HG03558 (cell line): ENCODE measurements at regions not wholly inside any gene's neighbourhood (a gene's known extent, or its start where the extent isn't known, plus 50 kb on each side); places are given as distances from the start of the nearest gene placed in this dataset.
A peak's percentile ranks its signal among the peaks of the same experiment; 100 is the strongest.
"Not testable (repeated sequence)": the region's sequence is repeated elsewhere in the genome, so short reads cannot be mapped to it uniquely, and the experiment has no call there.

Experiments
- ATAC-seq: cut with Tn5 transposase; IDR thresholded peaks from one replicate; pipeline ENCODE4 v1.9.1; 2021; ENCODE audit warnings: moderate number of reproducible peaks; ENCODE audit not compliant: unreplicated experiment; ENCODE audit errors: extremely low read depth

DNA sequence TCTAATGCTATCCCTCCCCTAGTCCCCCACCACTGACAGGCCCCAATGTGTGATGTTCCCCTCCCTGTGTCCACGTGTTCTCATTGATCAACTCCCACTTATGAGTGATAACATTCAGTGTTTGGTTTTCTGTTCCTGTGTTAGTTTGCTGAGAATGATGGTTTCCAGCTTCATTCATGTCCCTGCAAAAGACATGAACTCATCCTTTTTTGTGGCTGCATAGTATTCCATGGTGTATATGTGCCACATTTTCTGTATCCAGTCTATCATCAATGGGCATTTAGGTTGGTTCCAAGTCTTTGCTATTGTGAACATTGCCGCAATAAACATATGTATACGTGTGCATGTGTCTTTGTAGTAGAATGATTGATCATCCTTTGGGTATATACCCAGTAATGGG, 153.1 kb downstream of the OR13H1 start:
- not testable (repeated sequence) for ATAC-seq

DNA sequence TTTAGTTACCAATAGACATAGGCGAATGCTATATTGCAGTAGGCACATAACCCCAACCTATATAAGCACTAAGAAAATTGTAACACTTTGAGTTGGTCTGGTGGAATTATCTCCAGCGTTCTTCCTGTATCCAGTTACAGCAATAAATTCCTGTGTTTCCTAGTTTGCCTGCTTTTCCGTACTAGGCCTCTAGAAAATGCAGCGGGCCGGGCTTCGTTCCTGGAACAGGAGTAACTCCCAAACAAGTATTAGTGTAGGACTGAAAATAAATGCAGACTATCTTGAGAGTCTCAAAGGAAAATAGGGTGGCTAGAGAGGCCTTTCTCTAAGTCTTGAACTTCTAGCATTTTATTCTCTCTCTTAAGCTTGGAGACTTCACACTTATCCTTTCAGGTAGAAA, 159.8 kb downstream of the OR13H1 start:
- no peak for ATAC-seq

DNA sequence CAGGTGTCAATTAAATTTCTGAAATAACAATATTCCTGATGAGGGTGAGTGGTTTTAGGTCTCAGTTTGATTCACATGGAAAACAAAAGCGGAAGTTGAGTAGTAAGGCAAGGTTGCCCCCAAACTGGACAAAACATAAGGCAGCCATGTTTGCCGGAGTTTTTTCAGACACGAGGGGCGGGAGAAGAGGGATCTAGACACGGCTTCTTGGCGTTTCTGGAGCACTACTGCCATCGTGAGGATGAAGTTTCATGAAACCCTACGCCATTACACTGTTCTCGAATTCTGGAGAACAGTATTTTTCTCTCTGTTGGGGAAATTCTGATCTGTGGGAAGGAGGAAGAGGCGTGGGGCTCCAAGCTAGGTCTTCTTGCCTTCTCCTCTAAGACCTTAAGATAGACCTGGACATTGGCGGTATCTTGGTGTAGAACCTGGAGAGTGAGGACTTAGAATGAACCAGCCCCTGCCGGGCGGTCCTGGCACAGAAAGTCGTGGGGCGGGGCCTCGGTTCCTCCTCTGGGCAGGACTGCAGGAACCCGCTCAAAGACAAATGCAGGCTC, 160.3 kb downstream of the OR13H1 start:
- peak; percentile 31 for ATAC-seq

DNA sequence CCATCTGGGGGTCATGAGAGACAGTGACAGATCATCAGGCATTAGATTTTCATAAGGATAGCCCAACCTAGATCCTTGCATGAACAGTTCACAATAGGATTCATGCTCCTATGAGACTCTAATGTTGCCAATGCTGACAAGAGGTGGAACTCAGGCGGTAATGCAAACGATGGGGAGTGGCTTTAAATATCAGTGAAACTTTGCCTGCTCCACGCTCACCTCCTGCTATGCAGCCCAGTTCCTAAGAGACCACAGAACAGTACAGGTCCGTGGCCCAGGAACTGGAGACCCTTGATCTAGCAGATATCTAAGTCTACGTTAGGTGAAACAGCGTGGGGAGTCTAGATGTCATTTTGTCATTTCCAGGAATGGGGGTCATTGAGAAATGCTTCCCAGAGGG, 165.7 kb downstream of the OR13H1 start:
- ATAC-seq = no peak

DNA sequence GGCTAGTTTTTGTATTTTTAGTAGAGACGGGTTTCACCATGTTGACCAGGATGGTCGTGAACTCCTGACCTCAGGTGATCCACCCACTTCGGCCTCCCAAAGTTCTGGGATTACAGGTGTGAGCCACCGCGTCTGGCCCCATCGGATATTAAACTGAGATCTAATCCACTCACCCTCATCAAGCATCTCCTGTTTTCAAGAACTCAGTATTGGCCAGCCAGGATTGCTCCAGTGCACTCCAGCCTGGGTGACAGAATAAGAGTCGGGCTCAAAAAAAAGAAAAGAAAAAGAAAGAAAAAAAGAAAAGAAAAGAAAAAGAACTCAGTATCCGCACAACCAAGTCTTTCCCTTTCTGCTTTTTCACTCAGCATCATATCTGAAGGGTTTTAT, 167.6 kb downstream of the OR13H1 start:
- ATAC-seq = no peak

DNA sequence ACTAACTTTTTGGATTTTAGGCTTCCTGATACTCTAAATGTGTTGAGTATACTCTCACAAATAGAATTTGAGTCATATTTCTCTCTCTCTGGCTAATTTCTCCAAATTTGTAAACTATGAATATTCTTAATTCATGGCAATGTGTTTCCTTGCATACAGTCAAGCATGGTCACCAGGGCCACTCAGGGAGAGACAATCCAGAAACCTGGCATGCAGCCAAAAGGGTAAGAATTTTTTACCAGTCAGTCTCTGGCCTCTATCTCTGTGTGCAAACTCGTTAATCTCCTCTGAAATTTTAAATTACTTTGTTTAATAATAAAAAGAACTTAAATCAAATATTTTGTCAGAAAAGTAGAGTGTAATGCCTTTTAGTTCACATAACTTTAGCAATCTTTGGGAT, 179.8 kb downstream of the OR13H1 start:
- ATAC-seq = no peak

DNA sequence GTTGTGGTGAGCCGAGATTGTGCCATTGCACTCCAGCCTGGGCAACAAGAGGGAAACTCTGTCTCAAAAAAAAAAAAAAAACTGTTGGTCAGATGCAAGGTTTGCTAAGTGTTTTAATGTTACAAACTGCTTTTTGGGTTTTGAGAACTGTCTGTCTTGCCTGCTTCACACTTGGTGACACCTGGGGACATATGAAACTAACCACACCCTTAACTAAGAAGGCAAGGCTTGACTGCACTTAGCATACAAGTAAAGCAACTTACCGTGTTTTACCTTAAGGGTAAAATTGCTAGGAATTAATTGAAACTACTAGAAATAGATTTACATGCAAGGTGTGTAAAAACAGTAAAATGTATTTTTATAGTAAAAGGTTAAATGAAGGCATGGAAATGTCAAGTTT, 180.4 kb downstream of the OR13H1 start:
- no peak for ATAC-seq

DNA sequence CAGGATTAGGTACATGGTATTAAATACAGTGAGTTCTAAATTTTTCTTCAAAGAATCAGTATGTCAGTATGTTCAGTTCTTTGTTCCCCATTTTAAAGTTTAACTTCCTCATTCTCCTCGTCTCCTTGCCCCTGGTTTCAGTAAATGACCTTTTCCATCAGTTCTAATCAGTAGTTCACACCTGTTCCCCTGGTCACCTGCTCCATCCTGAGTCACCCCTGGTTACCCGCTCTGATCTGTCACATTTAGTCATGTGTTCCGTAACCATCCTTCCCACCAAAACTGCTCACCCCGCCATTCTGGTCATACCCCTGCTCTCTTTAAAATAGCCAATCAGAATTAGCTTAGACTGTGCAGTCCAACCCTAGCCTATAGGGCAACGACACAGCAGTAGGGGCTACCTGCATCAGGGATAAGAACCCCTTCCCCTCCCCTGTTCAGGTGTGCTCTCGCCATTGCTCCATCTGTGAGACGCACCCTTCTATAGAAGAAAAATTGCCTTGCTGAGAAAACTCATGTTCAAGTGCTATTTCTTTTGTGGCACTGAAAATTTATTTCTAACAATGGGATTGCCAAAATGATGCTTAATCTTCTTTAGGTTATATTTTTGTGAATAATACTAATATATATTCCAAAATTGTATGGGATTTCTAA, 181.3 kb downstream of the OR13H1 start:
- no peak for ATAC-seq

DNA sequence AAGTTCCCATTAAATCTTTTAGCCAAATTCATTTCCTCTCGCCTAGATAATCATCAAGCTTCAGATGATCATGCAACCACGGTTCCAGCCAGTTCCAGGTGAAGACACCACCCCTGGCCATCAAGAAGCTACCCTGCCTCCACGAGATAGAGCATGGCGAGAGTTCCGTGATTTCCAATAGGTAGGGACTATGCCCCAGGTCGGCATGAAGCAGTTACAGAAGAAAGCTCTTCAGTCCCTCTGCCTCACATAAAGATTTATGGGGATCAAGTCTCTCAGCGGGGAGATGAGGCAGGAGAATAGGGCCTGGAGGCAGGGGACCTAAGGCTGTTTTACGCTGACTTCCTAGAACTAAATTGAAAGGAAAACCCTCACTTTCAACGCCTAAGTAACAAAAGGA, 183.9 kb downstream of the OR13H1 start:
- ATAC-seq = no peak

DNA sequence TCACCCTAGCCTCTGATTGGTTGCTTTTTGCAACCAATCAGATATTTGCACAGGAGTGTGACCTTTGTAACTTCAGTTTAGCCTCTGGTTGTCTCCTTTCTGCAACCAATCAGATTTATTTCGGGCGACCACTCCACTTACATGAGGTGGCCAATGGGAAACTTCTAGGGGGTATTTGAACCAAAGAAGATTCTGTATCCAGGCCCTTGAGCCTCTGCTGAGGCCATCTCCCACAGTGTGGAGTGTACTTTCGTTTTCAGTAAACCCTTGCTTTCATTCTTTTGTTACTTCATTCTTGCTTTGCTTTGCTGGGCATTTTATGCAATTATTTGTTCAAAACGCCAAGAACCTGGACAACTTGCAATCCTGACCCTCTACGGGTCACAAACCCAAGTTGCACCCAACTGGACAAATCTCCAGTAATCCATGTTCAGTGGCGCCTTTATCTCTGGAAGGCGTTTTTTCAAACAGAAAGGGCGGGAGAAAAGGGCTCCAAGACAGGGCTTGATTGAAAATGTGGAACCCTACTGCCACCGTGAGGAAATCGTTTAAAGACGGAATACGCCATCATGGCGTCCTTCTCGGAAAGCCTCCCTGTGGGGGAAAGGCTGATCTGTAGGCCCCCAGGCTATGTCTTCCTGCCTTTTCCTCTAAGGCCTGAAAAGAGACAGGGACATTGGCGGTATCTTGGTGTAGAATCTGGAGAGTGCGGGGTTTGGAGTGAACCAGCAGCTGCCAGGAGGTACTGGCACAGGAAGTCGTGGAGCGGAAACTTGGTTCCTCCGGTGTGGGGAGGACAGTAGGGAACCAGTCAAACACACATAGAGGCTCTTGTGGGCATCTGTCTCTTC, 184.6 kb downstream of the OR13H1 start:
- ATAC-seq = peak; percentile 63

DNA sequence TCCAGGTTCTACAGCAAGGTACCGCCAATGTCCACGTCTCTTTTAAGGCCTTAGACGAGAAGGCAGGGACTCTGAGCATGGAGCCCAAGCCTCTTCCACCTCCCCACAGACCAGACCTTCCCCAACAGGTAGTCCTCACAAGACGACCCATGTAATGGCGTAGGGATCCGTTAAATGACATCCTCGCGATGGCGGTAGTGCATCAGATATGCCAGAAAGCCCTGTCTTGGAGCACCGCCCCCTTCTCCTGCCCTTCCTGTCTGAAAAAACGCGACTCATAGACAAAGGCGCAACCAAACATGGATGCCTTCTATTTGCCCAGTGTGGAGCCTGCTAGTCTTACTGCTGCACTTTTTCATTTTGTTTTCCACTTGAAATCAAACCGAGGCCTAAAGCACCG, 185.4 kb downstream of the OR13H1 start:
- ATAC-seq = no peak

DNA sequence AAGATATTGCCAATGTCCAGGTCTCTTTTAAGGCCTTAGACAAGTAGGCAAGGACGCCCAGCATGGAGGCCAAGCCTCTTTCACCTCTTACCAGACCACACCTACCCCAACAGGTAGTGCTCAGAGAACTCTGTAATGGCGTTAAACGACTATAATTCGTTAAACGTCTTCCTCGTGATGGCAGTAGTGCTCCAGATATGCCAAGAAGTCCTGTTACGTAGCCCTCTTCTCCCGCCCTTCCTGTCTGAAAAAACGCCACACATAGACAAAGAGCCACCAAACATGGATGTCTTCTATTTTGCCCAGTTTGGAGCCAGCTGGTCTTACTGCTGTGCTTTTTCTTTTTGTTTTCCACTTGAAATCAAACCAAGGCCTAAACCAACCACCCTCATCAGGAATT, 190.7 kb downstream of the OR13H1 start:
- no peak for ATAC-seq

DNA sequence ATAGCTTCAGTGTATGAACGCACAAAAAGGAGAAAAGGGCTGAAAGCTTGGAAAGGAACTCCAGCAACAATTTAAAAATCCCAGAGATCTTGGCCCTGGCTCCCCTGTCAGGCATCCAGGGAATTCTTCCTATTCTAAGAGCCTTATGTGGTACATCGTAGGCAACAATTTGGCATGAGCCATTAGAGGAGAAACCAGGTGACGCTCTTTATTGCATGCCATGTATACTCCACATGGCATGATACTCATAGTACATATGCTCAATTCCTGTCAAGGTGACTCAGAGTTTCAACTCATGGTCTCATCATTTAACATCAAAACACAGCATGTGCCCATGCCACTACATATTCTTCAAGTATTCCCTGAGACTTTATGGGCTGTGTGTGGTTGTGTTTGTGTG, 191.3 kb downstream of the OR13H1 start:
- no peak for ATAC-seq

DNA sequence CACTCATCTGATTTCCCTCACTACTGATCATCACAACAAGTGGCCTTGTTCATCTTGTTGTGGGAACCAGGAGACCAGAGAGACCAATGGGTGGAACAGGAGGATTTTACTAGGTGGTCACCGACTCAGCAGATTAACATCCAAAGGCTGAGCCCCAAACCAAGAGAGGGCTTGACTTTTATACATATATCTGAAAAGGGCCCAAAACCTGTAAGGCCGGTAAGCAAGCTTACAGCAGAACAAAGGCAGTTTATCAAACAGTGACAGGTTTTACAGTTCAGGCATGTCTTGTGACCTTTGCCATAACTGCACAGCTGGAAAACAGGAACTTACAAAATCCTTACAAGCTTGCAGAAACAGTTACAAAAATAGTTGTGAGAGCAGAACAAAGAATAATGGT, 195.9 kb downstream of the OR13H1 start:
- no peak for ATAC-seq

DNA sequence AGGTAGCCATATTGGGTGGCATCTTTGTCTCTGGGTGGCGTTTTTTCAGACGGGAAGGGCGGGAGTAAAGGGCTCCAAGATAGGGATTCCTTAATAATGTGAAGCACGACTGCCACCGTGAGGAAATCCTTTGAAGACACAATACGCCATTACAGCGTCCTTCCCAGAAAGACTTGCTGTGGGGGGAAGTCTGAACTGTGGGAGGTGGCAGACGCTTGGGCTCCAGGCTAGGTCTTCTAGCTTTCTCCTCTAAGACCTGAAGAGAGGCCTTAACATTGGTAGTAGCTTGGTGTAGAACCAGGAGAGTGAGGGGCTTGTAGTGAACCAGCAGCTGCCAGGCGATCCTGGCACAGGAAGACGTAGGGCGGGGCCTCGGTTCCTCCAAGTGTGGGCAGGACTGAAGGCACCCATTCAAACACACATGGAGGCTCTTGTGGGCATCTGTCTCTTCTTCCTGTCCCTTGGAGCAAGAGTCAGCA, 197.3 kb downstream of the OR13H1 start:
- no peak for ATAC-seq

DNA sequence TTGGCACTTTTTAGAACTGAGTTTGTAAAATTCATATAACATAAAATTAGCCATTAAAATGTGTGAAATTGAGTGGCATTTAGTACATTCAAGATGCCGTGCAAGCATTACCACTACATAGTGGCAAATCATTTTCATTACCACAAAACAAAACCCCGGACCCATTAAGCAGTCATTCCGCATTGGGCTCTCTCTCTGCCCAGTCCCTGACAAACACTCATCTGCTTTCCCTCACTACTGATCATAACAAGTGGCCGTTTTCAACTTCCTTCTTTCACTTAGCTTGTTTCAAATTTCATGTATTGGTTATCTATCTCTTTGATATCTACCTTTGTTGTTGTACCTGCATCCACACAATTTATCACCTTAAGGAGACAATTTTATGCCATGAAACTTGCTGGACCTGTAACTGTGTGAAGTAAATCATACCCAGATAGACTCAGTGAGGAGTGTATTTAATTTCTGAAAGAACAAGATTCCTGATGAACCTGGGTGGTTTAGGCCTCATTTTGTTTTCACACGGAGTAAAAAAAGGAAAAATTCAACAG, 202.1 kb downstream of the OR13H1 start:
- no peak for ATAC-seq

DNA sequence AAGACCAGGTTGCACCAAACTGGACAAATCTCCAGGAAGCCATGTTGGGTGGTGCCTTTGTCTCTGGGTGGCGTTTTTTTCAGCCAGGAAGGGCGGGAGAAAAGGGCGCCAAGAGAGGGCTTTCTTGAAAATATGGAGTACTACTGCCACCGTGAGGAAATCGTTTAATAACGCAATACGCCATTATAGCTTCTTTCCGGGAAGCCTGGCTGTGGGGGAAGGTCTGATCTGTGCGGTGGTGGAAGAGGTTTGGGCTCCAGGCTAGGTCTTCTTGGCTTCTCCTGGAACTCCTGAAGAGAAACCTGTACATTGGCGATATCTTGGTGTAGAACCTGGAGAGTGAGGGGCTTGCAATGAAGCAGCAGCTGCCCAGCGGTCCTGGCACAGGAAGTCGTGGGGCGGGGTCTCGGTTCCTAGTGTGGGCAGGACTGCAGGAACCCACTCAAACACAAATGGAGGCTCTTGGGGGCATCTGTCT, 202.7 kb downstream of the OR13H1 start:
- no peak for ATAC-seq

DNA sequence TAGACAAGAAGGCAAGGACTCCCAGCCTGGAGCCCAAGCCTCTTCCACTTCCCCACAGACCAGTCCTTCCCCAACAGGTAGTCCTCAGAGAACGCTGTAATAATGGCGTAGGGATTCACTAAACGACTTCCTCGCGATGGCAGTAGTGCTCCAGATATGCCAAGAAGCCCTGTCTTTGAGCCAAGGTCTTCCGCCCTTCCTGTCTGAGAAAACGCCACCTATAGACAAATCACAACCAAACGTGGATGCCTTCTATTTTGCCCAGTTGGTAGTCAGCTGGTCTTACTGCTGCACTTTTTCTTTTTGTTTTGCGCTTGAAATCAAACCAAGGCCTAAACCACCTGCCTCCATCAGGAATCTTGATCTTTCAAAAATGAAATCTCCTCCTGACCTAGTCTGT, 203.3 kb downstream of the OR13H1 start:
- ATAC-seq = peak; percentile 46

DNA sequence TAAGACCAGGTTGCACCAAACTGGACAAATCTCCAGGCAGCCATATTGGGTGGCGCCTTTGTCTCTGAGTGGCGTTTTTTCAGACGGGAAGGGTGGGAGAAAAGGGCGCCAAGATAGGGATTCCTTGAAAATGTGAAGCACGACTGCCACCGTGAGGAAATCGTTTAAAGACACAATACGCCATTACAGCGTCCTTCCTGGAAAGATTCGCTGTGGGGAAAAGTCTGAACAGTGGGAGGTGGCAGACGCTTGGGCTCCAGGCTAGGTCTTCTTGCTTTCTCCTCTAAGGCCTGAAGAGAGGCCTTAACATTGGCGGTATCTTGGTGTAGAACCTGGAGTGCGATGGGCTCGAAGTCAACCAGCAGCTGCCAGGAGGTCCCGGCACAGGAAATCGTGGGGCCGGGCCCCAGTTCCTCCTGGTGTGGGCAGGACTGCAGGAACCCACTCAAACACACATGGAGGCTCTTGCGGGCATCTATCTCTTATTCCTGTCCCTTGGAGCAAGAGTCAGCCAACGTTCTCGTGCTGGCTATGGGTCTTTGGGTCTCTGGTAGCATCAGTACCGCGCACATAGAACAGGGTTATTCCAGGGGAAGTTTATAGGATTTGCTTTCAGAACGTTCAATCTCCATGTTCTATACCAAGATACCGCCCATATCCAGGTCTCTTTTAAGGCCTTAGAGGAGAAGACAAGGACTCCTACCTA, 208.8 kb downstream of the OR13H1 start:
- ATAC-seq = no peak

DNA sequence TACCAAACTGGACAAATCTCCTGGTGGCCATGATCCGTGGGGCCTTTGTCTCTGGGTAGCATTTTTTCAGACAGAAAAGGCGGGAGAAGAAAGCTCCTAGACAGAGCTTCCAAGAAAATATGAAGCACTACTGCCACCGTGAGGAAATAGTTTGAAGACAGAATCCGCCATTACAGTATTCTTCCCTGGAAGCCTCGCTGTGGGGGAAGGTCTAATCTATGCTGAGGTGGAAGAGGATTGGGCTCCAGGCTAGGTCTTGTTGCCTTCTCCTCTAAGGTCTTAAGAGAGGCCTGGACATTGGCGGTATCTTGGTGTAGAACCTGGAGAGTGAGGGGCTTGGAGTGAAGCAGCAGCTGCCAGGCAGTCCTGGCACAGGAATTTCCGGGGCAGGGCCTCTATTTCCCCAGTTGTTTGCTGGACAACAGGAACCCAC, 218.9 kb downstream of the OR13H1 start:
- ATAC-seq = peak; percentile 45
